IPS-NIHi11 (cell line): ENCODE measurements at regions not wholly inside any gene's neighbourhood (a gene's known extent, or its start where the extent isn't known, plus 50 kb on each side); places are given as distances from the start of the nearest gene placed in this dataset.

Experiments used
- DNase-seq: peaks from one replicate; pipeline ENCODE4 v3.0.0; 2012; ENCODE audit warnings: mixed read lengths, low spot score

GRCh38 chr18:38406607-38407006, 841.0 kb upstream of the CELF4 start:
- no peak for DNase-seq

GRCh38 chr18:38402509-38402908, 836.9 kb upstream of the CELF4 start:
- DNase-seq: peak; percentile 16

GRCh38 chr18:38397094-38397493, 831.5 kb upstream of the CELF4 start:
- DNase-seq: no peak

GRCh38 chr18:38386146-38386545, 820.5 kb upstream of the CELF4 start:
- DNase-seq: no peak

GRCh38 chr18:38369772-38370690, 804.4 kb upstream of the CELF4 start:
- no peak for DNase-seq

GRCh38 chr18:38368886-38369285, 803.3 kb upstream of the CELF4 start:
- no peak for DNase-seq

GRCh38 chr18:38368246-38368645, 802.6 kb upstream of the CELF4 start:
- DNase-seq: no peak

- peak; percentile 19 for DNase-seq
These were observed 801.9 kb upstream of the CELF4 start for GRCh38 chr18:38367473-38367872.

GRCh38 chr18:38362286-38362792, 796.7 kb upstream of the CELF4 start:
- DNase-seq: no peak

GRCh38 chr18:38358805-38359657, 793.4 kb upstream of the CELF4 start:
- no peak for DNase-seq

GRCh38 chr18:38353149-38353548, 787.6 kb upstream of the CELF4 start:
- no peak for DNase-seq

GRCh38 chr18:38350141-38350540, 784.5 kb upstream of the CELF4 start:
- no peak for DNase-seq

GRCh38 chr18:38330573-38330972, 765.0 kb upstream of the CELF4 start:
- DNase-seq: no peak

- no peak for DNase-seq
These were observed 763.5 kb upstream of the CELF4 start for GRCh38 chr18:38329145-38329544.

- no peak for DNase-seq
These were observed 756.6 kb upstream of the CELF4 start for GRCh38 chr18:38322206-38322605.

GRCh38 chr18:38321262-38321661, 755.7 kb upstream of the CELF4 start:
- no peak for DNase-seq

GRCh38 chr18:38318416-38318815, 752.8 kb upstream of the CELF4 start:
- no peak for DNase-seq

- DNase-seq: no peak
These were observed 748.2 kb upstream of the CELF4 start for GRCh38 chr18:38313831-38314230.

GRCh38 chr18:38312532-38312931, 746.9 kb upstream of the CELF4 start:
- no peak for DNase-seq

- DNase-seq: no peak
These were observed 745.3 kb upstream of the CELF4 start for GRCh38 chr18:38310936-38311335.

GRCh38 chr18:38307914-38308313, 742.3 kb upstream of the CELF4 start:
- no peak for DNase-seq

GRCh38 chr18:38305961-38306360, 740.4 kb upstream of the CELF4 start:
- DNase-seq: no peak

GRCh38 chr18:38301621-38302020, 736.0 kb upstream of the CELF4 start:
- no peak for DNase-seq
